Stimulated activated naive CD8-positive, alpha-beta T cell treated with anti-CD3 and anti-CD28 coated beads, Interleukin-15, amount 100 ng/mL, for 72 hours (primary cell): ENCODE measurements at regions not wholly inside any gene's neighbourhood (a gene's known extent, or its start where the extent isn't known, plus 50 kb on each side); places are given as distances from the start of the nearest gene placed in this dataset.
A peak's percentile ranks its signal among the peaks of the same experiment; 100 is the strongest.
"Not testable (repeated sequence)": the region's sequence is repeated elsewhere in the genome, so short reads cannot be mapped to it uniquely, and the experiment has no call there.

Experiments used
- ATAC-seq: fragments of 150-1000 bp; cut with Tn5 transposase; 2 replicates; pipeline ENCODE4 v1.10.0; 2021; ENCODE audit warnings: mild to moderate bottlenecking, moderate library complexity
- DNase-seq, 2 donors: peaks; one replicate each; pipeline ENCODE4 v3.0.0; 2021 to 2022
- H3K27ac Mint-ChIP-seq, 2 donors: one replicate each; pipeline ENCODE4 v1.8.0; 2022; ENCODE audit warnings: mild to moderate bottlenecking in 2 of 2, mixed read lengths in 2 of 2, moderate library complexity in 2 of 2
- H3K27me3 Mint-ChIP-seq: one replicate; pipeline ENCODE4 v1.8.0; 2022; ENCODE audit warnings: mixed read lengths
- H3K4me1 Mint-ChIP-seq: one replicate; pipeline ENCODE4 v1.8.0; 2022; ENCODE audit warnings: mild to moderate bottlenecking, mixed read lengths
- H3K4me3 Mint-ChIP-seq, 2 donors: one replicate each; pipeline ENCODE4 v1.8.0; 2022; ENCODE audit warnings: mild to moderate bottlenecking in 2 of 2, mixed read lengths in 2 of 2, moderate library complexity in 1 of 2
- H3K9me3 Mint-ChIP-seq, 2 donors: one replicate each; pipeline ENCODE4 v1.8.0; 2022; ENCODE audit warnings: mixed read lengths in 2 of 2

GRCh38 chr14:55782166-55782565 lies 202.2 kb downstream of the KTN1 start:
- Mint-ChIP-seq H3K4me1 (no peaks in the 10 kb centered on the region), H3K27ac (no peak overlapping the region)

DNA sequence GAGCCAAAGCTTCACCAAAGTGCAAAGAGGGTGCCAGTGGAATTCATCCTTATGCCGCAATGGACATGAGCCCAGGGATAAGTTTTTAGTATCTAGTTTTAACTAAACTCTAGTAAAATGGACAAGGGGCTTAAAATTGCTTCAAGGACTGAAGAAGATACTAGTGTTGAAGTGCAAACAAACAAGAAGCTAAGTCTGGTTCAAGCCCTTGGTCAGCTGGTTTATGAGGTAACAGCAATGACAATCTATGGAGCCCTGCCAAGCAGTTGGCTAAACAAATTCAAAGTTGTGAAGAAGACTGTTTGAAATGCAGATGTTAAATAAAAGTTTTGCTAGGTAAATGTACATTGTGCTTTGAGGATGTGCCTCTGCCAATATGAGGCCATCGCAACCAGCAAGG lies 209.4 kb downstream of the KTN1 start:
- Mint-ChIP-seq H3K27me3 (peaks cover 6% of the 10 kb centered on the region), H3K9me3 (no peaks in the 10 kb centered on the region), H3K4me3 (no peak overlapping the region), H3K4me1 (peaks cover 4% of the 10 kb centered on the region), H3K27ac (no peak overlapping the region)
- no peak for DNase-seq
- no peak for ATAC-seq

More at GRCh38 chr14:55782166-55782565, 202.2 kb downstream of the KTN1 start:
- H3K27me3 Mint-ChIP-seq: peaks cover 6% of the 10 kb centered on the region
- ATAC-seq: no peak
- no peak for DNase-seq
- no peaks in the 10 kb centered on the region for H3K9me3 Mint-ChIP-seq
- no peak overlapping the region for H3K4me3 Mint-ChIP-seq

- no peak for ATAC-seq
- Mint-ChIP-seq H3K27ac (no peak overlapping the region), H3K4me3 (no peak overlapping the region), H3K27me3 (no peaks in the 10 kb centered on the region), H3K4me1 (peaks cover 5% of the 10 kb centered on the region), H3K9me3 (no peaks in the 10 kb centered on the region)
- no peak for DNase-seq
These were observed 214.9 kb downstream of the KTN1 start for GRCh38 chr14:55794655-55795595.

- Mint-ChIP-seq H3K9me3 (peaks cover 3 to 11% of the 10 kb centered on the region in 2 donors), H3K4me1 (peaks cover 12% of the 10 kb centered on the region)
- not testable (repeated sequence) for ATAC-seq, H3K27ac Mint-ChIP-seq, H3K4me3 Mint-ChIP-seq, H3K27me3 Mint-ChIP-seq, DNase-seq
These were observed 216.5 kb downstream of the KTN1 start for GRCh38 chr14:55796513-55796912.

DNA sequence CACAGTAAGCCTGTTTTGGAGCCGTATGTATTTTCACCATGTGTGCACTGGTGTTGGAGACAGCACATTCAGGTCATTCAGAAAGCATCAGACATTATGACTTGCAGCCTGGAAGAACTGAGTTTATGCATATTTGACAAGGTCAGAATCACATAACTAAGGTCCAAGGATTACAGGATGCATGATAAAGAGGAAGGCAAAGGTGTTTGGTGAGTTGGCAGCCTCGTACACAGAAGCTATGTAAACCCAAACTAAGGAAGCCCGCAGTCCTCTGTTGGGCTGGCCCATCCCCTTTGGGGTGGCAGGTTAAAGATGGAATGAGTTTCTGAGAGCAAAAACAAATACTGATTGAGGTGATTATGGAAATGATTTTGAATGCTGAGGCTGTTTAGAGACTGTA lies 218.4 kb downstream of the KTN1 start:
- Mint-ChIP-seq H3K27me3 (no peaks in the 10 kb centered on the region), H3K4me1 (peaks cover 17% of the 10 kb centered on the region), H3K9me3 (peaks cover 4 to 11% of the 10 kb centered on the region in 2 donors), H3K27ac (no peak overlapping the region), H3K4me3 (no peak overlapping the region)
- ATAC-seq (no peak), DNase-seq (no peak)

DNA sequence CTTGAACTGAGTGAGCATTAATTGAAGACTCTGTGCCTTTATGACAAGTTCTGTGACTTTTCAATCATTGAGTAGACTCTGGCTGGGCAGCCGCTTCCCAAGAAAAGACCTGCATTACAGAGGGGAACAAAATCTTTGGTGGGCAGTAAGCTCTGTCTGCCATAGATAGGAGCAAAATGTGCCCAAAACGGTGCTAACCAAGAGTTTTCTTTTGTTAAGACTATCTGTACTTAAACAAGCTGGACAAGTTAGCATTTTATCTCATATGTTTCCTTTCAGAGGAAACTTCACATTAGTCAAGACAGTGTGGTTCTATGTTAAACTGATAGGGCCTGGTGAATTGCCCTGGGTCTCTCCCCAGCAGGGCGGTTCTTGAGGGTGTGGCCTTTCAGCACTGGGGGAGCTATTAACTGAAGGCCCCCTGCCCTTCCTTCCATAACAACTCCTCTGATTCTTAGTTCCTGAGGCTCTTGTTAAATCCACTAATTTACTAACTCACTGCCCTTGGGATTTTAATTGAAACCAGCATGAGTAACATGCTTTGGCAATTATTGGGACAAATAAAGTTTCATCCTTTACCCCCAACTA lies 219.6 kb downstream of the KTN1 start:
- no peak overlapping the region for H3K27ac Mint-ChIP-seq
- DNase-seq: no peak
- no peak for ATAC-seq
- H3K9me3 Mint-ChIP-seq: peaks cover 4 to 11% of the 10 kb centered on the region in 2 donors
- no peak overlapping the region for H3K4me3 Mint-ChIP-seq
- peaks cover 28% of the 10 kb centered on the region for H3K4me1 Mint-ChIP-seq
- H3K27me3 Mint-ChIP-seq: no peaks in the 10 kb centered on the region

GRCh38 chr14:55800156-55800785 lies 220.3 kb downstream of the KTN1 start:
- no peak overlapping the region for H3K4me3 Mint-ChIP-seq
- no peak overlapping the region for H3K27ac Mint-ChIP-seq
- DNase-seq (no peak), ATAC-seq (no peak)
- peaks cover 34% of the 10 kb centered on the region for H3K4me1 Mint-ChIP-seq
- no peaks in the 10 kb centered on the region for H3K27me3 Mint-ChIP-seq
- H3K9me3 Mint-ChIP-seq: peaks cover 4 to 11% of the 10 kb centered on the region in 2 donors

DNA sequence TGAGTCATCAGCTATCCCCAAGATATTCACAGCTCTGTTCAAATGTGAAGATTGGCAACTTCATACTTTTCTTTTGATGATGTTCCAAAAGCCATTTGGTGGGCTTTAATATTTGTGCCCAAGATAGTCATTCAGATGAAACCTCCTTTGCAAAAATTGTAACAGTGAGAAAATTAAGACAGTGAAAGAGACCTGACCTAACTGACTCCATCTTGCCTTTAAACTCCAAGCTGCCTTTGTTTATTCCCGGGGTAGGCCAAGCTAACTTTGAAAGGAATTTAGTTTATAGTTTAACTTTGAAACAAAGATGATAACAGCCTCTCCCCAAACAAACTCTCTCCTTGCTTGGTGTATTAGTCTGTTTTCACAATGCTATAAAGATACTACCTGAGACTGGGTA lies 221.1 kb downstream of the KTN1 start:
- ATAC-seq: no peak
- Mint-ChIP-seq H3K27ac (no peak overlapping the region), H3K4me1 (peaks cover 38% of the 10 kb centered on the region), H3K9me3 (peaks cover 4 to 11% of the 10 kb centered on the region in 2 donors), H3K27me3 (no peaks in the 10 kb centered on the region), H3K4me3 (no peak overlapping the region)
- no peak for DNase-seq

DNA sequence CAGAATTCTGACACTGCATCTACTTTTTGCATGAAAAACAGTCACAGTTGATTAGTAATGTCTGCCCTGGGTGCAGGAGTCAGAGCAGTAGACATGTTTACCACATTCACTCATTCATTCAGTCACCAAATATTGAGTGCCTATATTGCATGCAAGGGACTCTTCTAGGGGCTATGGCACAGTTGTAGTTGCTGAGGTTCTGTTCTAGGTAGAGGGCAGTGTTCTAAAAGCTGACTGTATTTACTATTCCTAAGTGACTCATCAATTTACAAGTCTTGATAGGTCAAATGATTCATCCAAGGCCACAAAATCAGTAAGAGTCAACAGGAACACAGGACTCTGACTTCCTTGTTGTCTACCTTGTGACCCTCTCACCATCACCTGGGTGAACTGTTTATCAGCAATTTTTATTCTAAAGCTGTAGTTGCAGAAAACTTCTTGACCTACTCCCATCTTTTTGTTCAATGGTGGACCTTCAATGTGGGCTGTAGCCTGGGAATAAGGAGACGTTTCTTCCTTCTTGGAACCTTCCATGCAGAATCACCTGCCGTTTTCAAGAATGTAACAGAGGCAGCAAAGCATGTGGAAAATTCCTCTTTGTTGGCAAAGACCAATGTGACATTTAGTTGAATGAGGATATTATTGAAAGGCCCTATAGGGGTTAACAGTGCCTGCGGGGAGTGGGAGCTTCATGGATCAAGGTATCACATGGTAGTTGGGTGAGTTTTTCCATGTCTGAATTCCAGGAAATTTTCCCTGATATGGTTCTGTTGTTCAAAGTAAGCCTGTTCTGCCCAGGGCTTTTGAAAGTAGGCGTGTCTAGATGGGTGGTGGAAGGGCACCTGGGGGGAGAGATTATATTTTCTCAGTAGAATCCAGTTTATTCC lies 223.2 kb downstream of the KTN1 start:
- ATAC-seq: peak; percentile 68
- Mint-ChIP-seq H3K27ac (no peak overlapping the region), H3K27me3 (no peaks in the 10 kb centered on the region), H3K4me3 (no peak overlapping the region), H3K4me1 (peaks cover 56% of the 10 kb centered on the region), H3K9me3 (peaks cover 15 to 19% of the 10 kb centered on the region in 2 donors)
- DNase-seq: peak in 1 of 2 donors; percentile 10

DNA sequence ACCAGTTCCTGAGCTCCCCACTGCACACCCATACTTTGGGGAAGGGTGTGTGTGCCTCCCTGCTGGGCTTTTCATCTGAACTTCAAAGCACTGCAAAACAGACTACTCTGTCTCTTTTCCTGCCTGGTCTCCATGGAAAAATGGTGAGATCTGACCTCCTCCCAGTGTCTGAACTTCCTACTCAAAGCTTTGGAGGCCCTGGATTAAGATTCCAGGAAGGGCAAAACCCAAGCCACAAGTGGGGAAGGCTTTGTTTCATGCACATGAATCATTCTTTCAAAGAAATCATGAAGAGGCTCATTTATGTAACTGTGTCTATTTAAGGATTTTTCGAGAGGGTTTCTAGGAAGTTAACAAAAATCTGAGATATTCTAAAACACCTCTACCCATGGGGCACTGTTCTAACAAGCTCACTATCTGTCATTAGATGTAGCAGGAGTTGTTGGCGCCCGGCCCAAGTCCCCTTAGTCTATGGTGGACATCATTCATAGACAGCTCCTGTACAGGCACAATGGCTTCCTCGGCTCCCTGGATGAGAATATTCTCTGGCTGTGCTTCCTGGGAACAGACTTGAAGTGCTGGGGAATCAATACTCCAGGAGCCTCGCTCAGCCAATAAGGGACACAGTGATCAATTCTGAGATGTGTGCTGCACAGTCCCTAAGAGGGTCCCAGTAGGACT lies 224.0 kb downstream of the KTN1 start:
- peak overlapping the region in 1 of 2 donors; percentile 75 for H3K27ac Mint-ChIP-seq
- H3K27me3 Mint-ChIP-seq: no peaks in the 10 kb centered on the region

DNA sequence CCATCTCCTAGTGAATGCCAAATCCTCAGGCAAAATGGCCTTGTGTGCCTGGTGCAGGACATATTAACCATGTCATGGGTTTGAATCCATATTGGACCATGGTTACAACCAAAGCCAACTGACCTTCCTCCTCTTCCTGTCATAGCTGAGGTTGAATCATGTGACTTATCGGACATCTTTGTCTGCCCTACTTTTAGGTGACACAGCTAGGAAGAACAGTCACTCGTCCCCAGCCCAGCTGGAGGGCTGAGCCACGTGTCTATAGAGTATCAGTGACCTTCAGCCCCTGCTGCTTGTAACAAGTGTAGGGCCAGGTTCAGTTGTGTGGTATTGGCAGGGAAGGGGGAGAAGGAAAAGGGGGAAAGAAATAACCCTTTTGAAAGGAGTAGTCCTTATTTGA lies 225.2 kb downstream of the KTN1 start:
- peak overlapping the region in 1 of 2 donors; percentile 13 for H3K27ac Mint-ChIP-seq
- H3K4me1 Mint-ChIP-seq: peaks cover 52% of the 10 kb centered on the region
- H3K9me3 Mint-ChIP-seq: peaks cover 15 to 19% of the 10 kb centered on the region in 2 donors
- H3K4me3 Mint-ChIP-seq: no peak overlapping the region
- no peaks in the 10 kb centered on the region for H3K27me3 Mint-ChIP-seq
- no peak for DNase-seq
- no peak for ATAC-seq

More for the DNA sequence above, 224.0 kb downstream of the KTN1 start:
- no peak for ATAC-seq
- Mint-ChIP-seq H3K9me3 (peaks cover 15 to 19% of the 10 kb centered on the region in 2 donors), H3K4me3 (peak overlapping the region in 1 of 2 donors; percentile 24), H3K4me1 (peaks cover 56% of the 10 kb centered on the region)
- no peak for DNase-seq

DNA sequence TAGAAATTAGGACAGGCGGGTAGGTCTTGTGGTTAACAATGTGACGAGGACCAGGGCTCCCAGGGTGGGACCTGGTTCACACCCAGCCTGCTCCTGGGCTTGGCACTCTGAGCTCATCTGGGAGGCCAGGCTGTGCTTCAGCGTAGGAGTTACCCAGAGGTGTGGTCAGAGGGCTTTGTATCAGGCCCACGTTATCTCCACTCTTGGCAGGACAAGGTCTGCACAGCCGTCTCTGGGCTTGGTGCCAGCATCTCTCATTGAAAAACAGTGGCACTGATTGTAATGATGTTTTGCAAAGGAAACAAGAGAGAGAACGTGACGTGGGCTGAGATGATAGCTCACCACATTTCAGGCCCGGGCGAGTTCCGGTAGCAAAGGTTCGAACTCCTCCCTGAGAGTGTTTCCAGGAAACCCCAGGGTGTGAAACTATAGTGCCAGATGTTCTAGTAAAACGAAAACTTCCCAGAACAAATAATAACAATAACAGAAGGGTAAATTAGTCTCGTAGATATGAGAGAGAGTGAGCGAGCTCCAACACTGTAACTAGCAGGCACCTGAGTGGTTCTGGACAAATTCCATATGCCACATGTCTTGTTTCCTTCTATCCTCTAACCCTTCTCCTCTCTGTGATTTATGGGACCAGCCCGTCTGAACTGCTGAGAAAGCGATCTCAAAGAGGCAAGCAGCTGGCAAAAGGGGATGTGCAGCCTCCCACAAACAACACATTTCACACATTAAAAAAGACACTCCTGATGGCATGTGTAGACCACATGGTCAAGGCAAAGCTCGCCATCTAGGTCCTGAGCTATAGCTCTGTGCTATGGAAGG lies 227.3 kb downstream of the KTN1 start:
- Mint-ChIP-seq H3K27me3 (peaks cover 6% of the 10 kb centered on the region), H3K27ac (peak overlapping the region; percentile 23 to 85), H3K4me1 (peaks cover 45% of the 10 kb centered on the region), H3K4me3 (peak overlapping the region; percentile 52), H3K9me3 (peaks cover 19 to 21% of the 10 kb centered on the region in 2 donors)
- peak; percentile 52 to 76 for DNase-seq
- ATAC-seq: peak; percentile 90

GRCh38 chr14:55807881-55808379 lies 227.9 kb downstream of the KTN1 start:
- DNase-seq (no peak), ATAC-seq (no peak)
- peaks cover 52% of the 10 kb centered on the region for H3K4me1 Mint-ChIP-seq
- no peak overlapping the region for H3K4me3 Mint-ChIP-seq
- no peak overlapping the region for H3K27ac Mint-ChIP-seq
- peaks cover 11% of the 10 kb centered on the region for H3K27me3 Mint-ChIP-seq
- peaks cover 19 to 25% of the 10 kb centered on the region in 2 donors for H3K9me3 Mint-ChIP-seq

GRCh38 chr14:55813630-55814029 lies 233.6 kb downstream of the KTN1 start:
- ATAC-seq: peak; percentile 60
- peaks cover 26% of the 10 kb centered on the region for H3K4me1 Mint-ChIP-seq
- no peak overlapping the region for H3K4me3 Mint-ChIP-seq
- peaks cover 11% of the 10 kb centered on the region for H3K27me3 Mint-ChIP-seq
- no peak overlapping the region for H3K27ac Mint-ChIP-seq
- H3K9me3 Mint-ChIP-seq: peaks cover 8 to 23% of the 10 kb centered on the region in 2 donors
- no peak for DNase-seq
